ENCODE measurements at regions not wholly inside any gene's neighbourhood (a gene's known extent, or its start where the extent isn't known, plus 50 kb on each side); places are given as distances from the start of the nearest gene placed in this dataset.
"Not testable (repeated sequence)": the region's sequence is repeated elsewhere in the genome, so short reads cannot be mapped to it uniquely, and the experiment has no call there.

GRCh38 chr2:105563000-105563719 lies 164.3 kb upstream of the FHL2 start:
- no peak for DNase-seq

GRCh38 chr2:105561401-105561800 lies 162.6 kb upstream of the FHL2 start:
- DNase-seq, result no peak

GRCh38 chr2:105560157-105560556 lies 161.3 kb upstream of the FHL2 start:
- DNase-seq, result no peak

- DNase-seq, result no peak
Measured at GRCh38 chr2:105557021-105557920, 158.4 kb upstream of the FHL2 start.

- DNase-seq, result no peak
Measured at GRCh38 chr2:105556366-105556765, 157.5 kb upstream of the FHL2 start.

- DNase-seq, result no peak
Measured at GRCh38 chr2:105554235-105554634, 155.4 kb upstream of the FHL2 start.

- no peak for DNase-seq
Measured at GRCh38 chr2:105553538-105554196, 154.8 kb upstream of the FHL2 start.

GRCh38 chr2:105546628-105546974 lies 147.8 kb upstream of the FHL2 start:
- no peak for DNase-seq

- DNase-seq, result peak; percentile 71
Measured at GRCh38 chr2:105545730-105546627, 147.1 kb upstream of the FHL2 start.

GRCh38 chr2:105544591-105545377 lies 145.9 kb upstream of the FHL2 start:
- no peak for DNase-seq

GRCh38 chr2:105541189-105542050 lies 142.6 kb upstream of the FHL2 start:
- no peak for DNase-seq

GRCh38 chr2:105540642-105541041 lies 141.8 kb upstream of the FHL2 start:
- no peak for DNase-seq

- DNase-seq, result no peak
Measured at GRCh38 chr2:105539331-105539730, 140.5 kb upstream of the FHL2 start.

GRCh38 chr2:105538840-105539239 lies 140.0 kb upstream of the FHL2 start:
- DNase-seq, result no peak

- no peak for DNase-seq
Measured at GRCh38 chr2:105537920-105538319, 139.1 kb upstream of the FHL2 start.

- DNase-seq, result no peak
Measured at GRCh38 chr2:105537466-105537865, 138.6 kb upstream of the FHL2 start.

GRCh38 chr2:105536175-105536574 lies 137.3 kb upstream of the FHL2 start:
- no peak for DNase-seq

- DNase-seq, result not testable (repeated sequence)
Measured at GRCh38 chr2:105529258-105529657, 130.4 kb upstream of the FHL2 start.

GRCh38 chr2:105526000-105526925 lies 127.4 kb upstream of the FHL2 start:
- no peak for DNase-seq

GRCh38 chr2:105525201-105525600 lies 126.3 kb upstream of the FHL2 start:
- no peak for DNase-seq

Measured in activated naive CD4-positive, alpha-beta T cell treated with Interleukin-2 at 50 U/mL for 16 hours (primary cell).